HEK293T (cell line): ENCODE measurements at regions not wholly inside any gene's neighbourhood (a gene's known extent, or its start where the extent isn't known, plus 50 kb on each side); places are given as distances from the start of the nearest gene placed in this dataset.

Source experiments
- CTCF ChIA-PET: fragments of 350-600 bp; formaldehyde crosslinking; extraction: SDS; loops from one replicate; lab custom pipeline; 2021; ENCODE audit warnings: antibody characterized with exemption, inconsistent platforms; lab: Yijun Ruan, JAX
- POLR2A ChIA-PET: fragments of 350-600 bp; formaldehyde crosslinking; extraction: SDS; loops from one replicate; lab custom pipeline; 2020; ENCODE audit warnings: antibody characterized with exemption, inconsistent platforms; lab: Yijun Ruan, JAX
- DNase-seq: peaks from one replicate; pipeline ENCODE4 v3.0.0; 2012; ENCODE audit warnings: mixed read lengths; ENCODE audit errors: extremely low spot score
- ARNT ChIP-seq: fragments of 450-650 bp; IDR thresholded peaks from 2 replicates; pipeline ENCODE4 v1.6.1; 2017; ENCODE audit warnings: mild to moderate bottlenecking
- BHLHE40 ChIP-seq: fragments of 450-650 bp; IDR thresholded peaks from 2 replicates; pipeline ENCODE4 v1.6.1; 2016; ENCODE audit warnings: mild to moderate bottlenecking, moderate library complexity, borderline replicate concordance
- CTBP1 ChIP-seq: fragments of 450-650 bp; IDR thresholded peaks from 2 replicates; pipeline ENCODE4 v1.6.1; 2016; ENCODE audit warnings: borderline replicate concordance
- ELF4 ChIP-seq: fragments of 450-650 bp; IDR thresholded peaks from 2 replicates; pipeline ENCODE4 v1.6.1; 2017; ENCODE audit warnings: antibody characterized with exemption
- FOXA1 ChIP-seq: fragments of 450-650 bp; IDR thresholded peaks from 2 replicates; pipeline ENCODE4 v1.6.1; 2016; ENCODE audit warnings: mild to moderate bottlenecking
- FOXK2 ChIP-seq: fragments of 450-650 bp; IDR thresholded peaks from 2 replicates; pipeline ENCODE4 v1.6.1; 2016; ENCODE audit warnings: mild to moderate bottlenecking
- FOXM1 ChIP-seq: fragments of 450-650 bp; IDR thresholded peaks from 2 replicates; pipeline ENCODE4 v1.6.1; 2017; ENCODE audit warnings: mild to moderate bottlenecking, borderline replicate concordance
- HDGF ChIP-seq: fragments of 450-650 bp; IDR thresholded peaks from 2 replicates; pipeline ENCODE4 v1.6.1; 2017; ENCODE audit warnings: antibody characterized with exemption, borderline replicate concordance
- L3MBTL2 ChIP-seq: fragments of 450-650 bp; conservative IDR thresholded peaks from 2 replicates; pipeline ENCODE4 v1.6.1; 2016; ENCODE audit warnings: mild to moderate bottlenecking
- LEF1 ChIP-seq: fragments of 450-650 bp; IDR thresholded peaks from 2 replicates; pipeline ENCODE4 v1.6.1; 2017; ENCODE audit warnings: mild to moderate bottlenecking, borderline replicate concordance
- NFRKB ChIP-seq: fragments of 450-650 bp; IDR thresholded peaks from 2 replicates; pipeline ENCODE4 v1.6.1; 2016; ENCODE audit warnings: mild to moderate bottlenecking, moderate library complexity
- PKNOX1 ChIP-seq: fragments of 450-650 bp; IDR thresholded peaks from 2 replicates; pipeline ENCODE4 v1.6.1; 2016
- SP1 ChIP-seq: fragments of 450-650 bp; IDR thresholded peaks from 2 replicates; pipeline ENCODE4 v1.6.1; 2017
- SUZ12 ChIP-seq: fragments of 450-650 bp; IDR thresholded peaks from 2 replicates; pipeline ENCODE4 v1.6.1; 2016; ENCODE audit warnings: mild to moderate bottlenecking
- TARDBP ChIP-seq: fragments of 450-650 bp; IDR thresholded peaks from 2 replicates; pipeline ENCODE4 v1.6.1; 2016
- ZNF384 ChIP-seq: fragments of 450-650 bp; IDR thresholded peaks from 2 replicates; pipeline ENCODE4 v1.6.1; 2016

GRCh38 chr17:72304859-72305258 lies 184.0 kb downstream of the SOX9 start:
- DNase-seq: no peak
- CTCF ChIA-PET: no interaction called here
- TF ChIP-seq ZNF384 (no peak), HDGF (no peak), SUZ12 (no peak), LEF1 (no peak), L3MBTL2 (no peak), PKNOX1 (no peak), NFRKB (no peak), CTBP1 (no peak), FOXA1 (no peak), ARNT (no peak), ELF4 (no peak), BHLHE40 (no peak), FOXK2 (no peak), SP1 (no peak), TARDBP (no peak), FOXM1 (no peak)
- POLR2A ChIA-PET: no interaction called here

- ChIA-PET CTCF (interaction anchor here (0.6 kb wide), 1 partner anchor 118 kb away, joined by 3 read pairs; no protein-coding TSS in a partner anchor), POLR2A (no interaction called here)
- TF ChIP-seq ZNF384: no peak
- TF ChIP-seq FOXA1: no peak
- TF ChIP-seq HDGF: no peak
- TF ChIP-seq CTBP1: no peak
- TF ChIP-seq SP1: no peak
- TF ChIP-seq L3MBTL2: no peak
- TF ChIP-seq TARDBP: no peak
- TF ChIP-seq ARNT: no peak
- no peak for TF ChIP-seq FOXK2
- TF ChIP-seq LEF1: no peak
- no peak for TF ChIP-seq FOXM1
- no peak for TF ChIP-seq PKNOX1
- no peak for TF ChIP-seq NFRKB
- no peak for TF ChIP-seq BHLHE40
- TF ChIP-seq ELF4: no peak
- DNase-seq: no peak
These were observed 184.7 kb downstream of the SOX9 start for GRCh38 chr17:72305472-72305871.

- TF ChIP-seq SUZ12: no peak
- POLR2A ChIA-PET: no interaction called here
- no peak for DNase-seq
- CTCF ChIA-PET: interaction anchor here (0.6 kb wide), 1 partner anchor 117 kb away, joined by 3 read pairs; no protein-coding TSS in a partner anchor
These were observed 185.2 kb downstream of the SOX9 start for GRCh38 chr17:72306037-72306436.

- no peak for DNase-seq
- TF ChIP-seq ARNT (no peak), BHLHE40 (no peak), SUZ12 (no peak), NFRKB (no peak), FOXA1 (no peak), SP1 (no peak), L3MBTL2 (no peak), CTBP1 (no peak), TARDBP (no peak), FOXK2 (no peak), HDGF (no peak)
- ChIA-PET POLR2A (no interaction called here), CTCF (no interaction called here)
These were observed 187.0 kb downstream of the SOX9 start for GRCh38 chr17:72307836-72308235.

GRCh38 chr17:72308744-72309385 lies 188.0 kb downstream of the SOX9 start:
- TF ChIP-seq CTBP1 (no peak), FOXM1 (no peak), L3MBTL2 (no peak), SUZ12 (no peak), NFRKB (no peak), FOXK2 (no peak), ARNT (no peak), LEF1 (no peak), ZNF384 (no peak), ELF4 (no peak), TARDBP (no peak), BHLHE40 (no peak), PKNOX1 (no peak), HDGF (no peak), FOXA1 (no peak), SP1 (no peak)
- POLR2A ChIA-PET: interaction anchor here (0.6 kb wide), 1 partner anchor 165 kb away, joined by 3 read pairs; no protein-coding TSS in a partner anchor
- CTCF ChIA-PET: no interaction called here
- no peak for DNase-seq

- no peak for DNase-seq
- CTCF ChIA-PET: no interaction called here
- TF ChIP-seq LEF1: no peak
- no peak for TF ChIP-seq TARDBP
- TF ChIP-seq SUZ12: no peak
- no peak for TF ChIP-seq ZNF384
- no peak for TF ChIP-seq FOXA1
- no peak for TF ChIP-seq ARNT
- no peak for TF ChIP-seq NFRKB
- TF ChIP-seq HDGF: no peak
- TF ChIP-seq ELF4: no peak
- POLR2A ChIA-PET: no interaction called here
These were observed 190.2 kb downstream of the SOX9 start for GRCh38 chr17:72311004-72311403.
